Astrocyte of the cerebellum (primary cell): ENCODE measurements at regions not wholly inside any gene's neighbourhood (a gene's known extent, or its start where the extent isn't known, plus 50 kb on each side); places are given as distances from the start of the nearest gene placed in this dataset.

ENCODE experiments used
- DNase-seq: peaks from one replicate; pipeline ENCODE4 v3.0.0-alpha.2; 2011; ENCODE audit warnings: low read depth
- H3K4me3 ChIP-seq: 2 replicates; pipeline ENCODE4 v1.5.1; 2011; ENCODE audit warnings: mild to moderate bottlenecking, low read depth, low read length, moderate library complexity
- in situ Hi-C: cut with HindIII; loops from 2 replicates; pipeline ENCODE4 v1.10.0; 2017; ENCODE audit warnings: low sequenced_read_pairs
- TF ChIP-seq, protein P1 (sequence below): IDR thresholded peaks from 2 replicates; pipeline ENCODE4 v1.5.1; 2012; ENCODE audit warnings: low read length, low read depth, moderate library complexity, mild to moderate bottlenecking; ENCODE audit errors: missing control alignments

DNA sequence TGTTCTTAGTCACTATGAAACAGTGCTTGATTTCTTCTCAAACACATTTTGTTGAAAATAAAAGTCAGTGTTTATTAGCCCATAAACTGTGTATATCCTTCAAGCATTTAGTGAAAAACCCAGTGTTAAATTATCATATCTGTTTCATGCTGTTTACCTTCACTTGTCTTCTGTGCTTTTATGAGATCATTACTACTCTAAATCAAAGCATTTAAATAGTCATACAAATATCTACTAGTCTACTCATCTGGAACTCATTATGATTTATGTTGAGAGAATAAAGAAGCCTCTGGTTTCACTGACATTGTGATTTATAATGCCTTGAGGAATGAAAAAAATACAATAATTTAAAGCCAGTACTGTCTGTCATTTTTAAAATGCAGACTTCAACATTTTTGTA lies 366.5 kb downstream of the SLCO4C1 start:
- TF ChIP-seq, protein P1, sequence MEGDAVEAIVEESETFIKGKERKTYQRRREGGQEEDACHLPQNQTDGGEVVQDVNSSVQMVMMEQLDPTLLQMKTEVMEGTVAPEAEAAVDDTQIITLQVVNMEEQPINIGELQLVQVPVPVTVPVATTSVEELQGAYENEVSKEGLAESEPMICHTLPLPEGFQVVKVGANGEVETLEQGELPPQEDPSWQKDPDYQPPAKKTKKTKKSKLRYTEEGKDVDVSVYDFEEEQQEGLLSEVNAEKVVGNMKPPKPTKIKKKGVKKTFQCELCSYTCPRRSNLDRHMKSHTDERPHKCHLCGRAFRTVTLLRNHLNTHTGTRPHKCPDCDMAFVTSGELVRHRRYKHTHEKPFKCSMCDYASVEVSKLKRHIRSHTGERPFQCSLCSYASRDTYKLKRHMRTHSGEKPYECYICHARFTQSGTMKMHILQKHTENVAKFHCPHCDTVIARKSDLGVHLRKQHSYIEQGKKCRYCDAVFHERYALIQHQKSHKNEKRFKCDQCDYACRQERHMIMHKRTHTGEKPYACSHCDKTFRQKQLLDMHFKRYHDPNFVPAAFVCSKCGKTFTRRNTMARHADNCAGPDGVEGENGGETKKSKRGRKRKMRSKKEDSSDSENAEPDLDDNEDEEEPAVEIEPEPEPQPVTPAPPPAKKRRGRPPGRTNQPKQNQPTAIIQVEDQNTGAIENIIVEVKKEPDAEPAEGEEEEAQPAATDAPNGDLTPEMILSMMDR, result no peak
- in situ Hi-C loops, result no loop called here

GRCh38 chr5:101917166-101917565 lies 378.9 kb downstream of the SLCO4C1 start:
- H3K4me3 ChIP-seq, result no peak overlapping the region
- TF ChIP-seq, protein P1, result no peak
- in situ Hi-C loops, result no loop called here
- no peak for DNase-seq

More for the DNA sequence above, 366.5 kb downstream of the SLCO4C1 start:
- no peak overlapping the region for H3K4me3 ChIP-seq
- no peak for DNase-seq

- TF ChIP-seq, protein P1, result no peak
- in situ Hi-C loops, result no loop called here
- DNase-seq, result peak; percentile 79
- H3K4me3 ChIP-seq, result no peak overlapping the region
Observed at GRCh38 chr5:101915554-101915953, 380.5 kb downstream of the SLCO4C1 start.

DNA sequence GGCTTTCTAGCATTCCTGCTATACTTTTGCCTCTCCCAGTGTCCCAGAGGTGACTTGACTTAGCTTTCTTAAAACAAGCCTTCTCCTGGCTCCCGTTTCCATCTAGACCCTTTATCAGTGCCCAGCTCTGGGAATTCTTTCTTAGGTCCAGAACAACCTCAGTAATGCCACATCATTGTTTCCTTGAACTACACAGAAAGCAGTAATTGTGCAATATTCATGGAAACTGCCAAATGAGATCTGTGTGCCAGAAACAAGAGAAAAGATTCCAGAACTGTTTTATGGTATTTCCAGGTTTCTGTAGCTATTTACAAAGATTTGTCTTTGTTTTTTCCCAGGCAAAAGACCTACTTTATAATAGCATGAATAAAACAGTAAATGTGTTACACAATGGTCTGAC lies 391.3 kb downstream of the SLCO4C1 start:
- in situ Hi-C loops, result no loop called here
- TF ChIP-seq, protein P1, result no peak
- no peak overlapping the region for H3K4me3 ChIP-seq
- DNase-seq, result peak; percentile 47

DNA sequence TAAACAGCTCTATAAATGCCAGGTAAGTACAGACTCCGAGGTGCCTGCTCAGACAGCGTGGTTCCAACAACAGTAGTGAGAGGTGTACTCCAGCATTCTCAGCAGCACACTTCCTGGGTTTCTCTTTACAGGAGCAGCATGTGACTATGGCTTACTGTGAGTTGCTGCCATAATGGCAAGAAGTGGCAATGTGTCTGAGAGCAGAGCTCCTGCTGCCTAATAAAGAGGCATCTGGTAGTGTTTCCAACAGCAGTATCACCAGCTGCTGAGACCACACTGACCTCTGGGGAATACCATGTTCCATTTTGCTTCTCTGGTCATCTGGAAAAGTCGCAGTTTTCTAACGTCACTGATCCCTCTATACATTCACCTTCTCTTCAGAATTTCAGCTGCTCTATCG lies 398.2 kb downstream of the SLCO4C1 start:
- no peak for DNase-seq
- in situ Hi-C loops, result no loop called here
- TF ChIP-seq, protein P1, result no peak
- H3K4me3 ChIP-seq, result no peak overlapping the region

DNA sequence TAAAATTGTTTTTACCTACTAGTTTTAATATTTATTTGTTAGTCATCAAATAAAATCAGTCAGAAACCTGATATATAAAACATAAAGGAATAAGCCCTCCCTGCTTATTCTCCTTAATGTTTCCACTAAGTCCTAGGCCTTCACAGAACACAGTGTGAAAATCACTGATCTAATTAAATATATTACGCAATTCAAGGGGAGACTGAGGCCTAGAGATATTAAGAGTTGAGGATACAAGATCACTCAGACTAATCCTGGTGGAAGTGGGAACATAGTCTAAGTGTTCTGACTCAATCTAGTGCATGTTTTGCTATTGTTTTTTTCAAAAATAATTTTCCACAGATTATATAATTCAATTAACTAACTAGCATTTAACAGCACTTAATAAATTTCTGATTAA lies 401.1 kb downstream of the SLCO4C1 start:
- in situ Hi-C loops, result no loop called here
- H3K4me3 ChIP-seq, result no peak overlapping the region
- TF ChIP-seq, protein P1, result no peak
- no peak for DNase-seq

GRCh38 chr5:101878190-101878589 lies 417.9 kb downstream of the SLCO4C1 start:
- TF ChIP-seq, protein P1, result no peak
- no peak for DNase-seq
- in situ Hi-C loops, result no loop called here
- H3K4me3 ChIP-seq, result no peak overlapping the region
